ENCODE measurements at regions not wholly inside any gene's neighbourhood (a gene's known extent, or its start where the extent isn't known, plus 50 kb on each side); places are given as distances from the start of the nearest gene placed in this dataset.

DNA sequence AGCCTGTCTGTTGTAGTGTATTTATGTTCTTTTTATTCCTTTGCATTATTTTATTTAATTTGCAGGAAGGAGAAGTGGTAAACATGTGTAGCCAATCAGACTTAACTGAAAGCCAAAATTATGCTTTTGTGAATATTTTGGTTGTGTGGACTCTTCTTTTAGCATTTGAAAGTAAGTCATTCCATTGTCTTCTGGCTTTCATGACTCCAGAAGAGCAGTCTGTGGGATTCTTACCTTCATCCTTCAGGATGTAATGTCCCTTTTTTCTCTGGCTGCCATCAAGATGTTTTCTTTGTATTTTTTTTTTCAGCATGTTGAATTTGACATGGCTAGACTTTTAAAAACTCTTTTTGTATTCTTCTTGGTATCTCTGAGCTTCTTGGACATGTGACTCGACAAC is 895.2 kb upstream of the ZEB2 start:
- ChIA-PET CTCF (interaction anchor here (0.8 kb wide), 1 partner anchor 1744 kb away, joined by 3 read pairs; no protein-coding TSS in a partner anchor), POLR2A (no interaction called here)
- H3K36me3 ChIP-seq (ENCODE audit: control insufficient read depth in 2 of 2, insufficient read depth in 1 of 2, low read length in 2 of 2), result no peaks in the 10 kb centered on the region

DNA sequence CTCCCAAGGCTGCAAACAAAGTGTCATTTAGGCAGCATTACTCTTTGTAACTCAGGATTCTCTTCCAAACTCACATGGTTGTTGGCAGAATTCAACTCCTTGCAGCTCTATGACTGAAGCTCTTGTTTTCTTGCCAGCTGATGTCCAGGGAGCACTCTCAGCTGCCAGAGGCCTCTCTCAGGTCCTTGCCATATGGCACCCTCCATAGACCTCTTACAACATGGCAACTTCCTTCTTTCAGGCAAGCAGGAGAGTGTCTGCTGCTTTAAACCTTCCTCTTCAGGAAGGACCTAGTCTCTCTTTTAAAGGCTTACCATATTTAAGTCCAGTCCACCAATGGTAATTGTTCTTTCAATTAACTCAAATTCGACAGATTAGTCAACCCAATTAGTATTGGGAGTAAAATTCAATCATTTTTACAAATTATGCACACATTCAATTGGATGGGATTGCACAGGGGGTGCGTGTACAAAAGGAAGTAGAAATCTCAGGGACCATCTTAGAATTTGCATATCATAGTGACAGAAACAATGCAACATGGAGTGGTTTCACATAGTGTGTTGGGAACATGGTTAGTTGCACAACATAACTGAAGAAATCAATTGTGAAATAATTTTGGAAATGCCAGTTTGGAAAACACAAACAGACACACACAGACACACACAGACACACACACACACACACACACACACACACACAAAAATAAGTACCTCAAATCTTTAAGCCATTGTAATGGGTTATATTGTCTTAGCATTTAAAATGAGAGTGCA is 893.5 kb upstream of the ZEB2 start:
- Histone ChIP-seq H3K4me3 (ENCODE audit: low read depth, low read length) (no peak overlapping the region), H3K36me3 (ENCODE audit: control insufficient read depth in 2 of 2, insufficient read depth in 1 of 2, low read length in 2 of 2) (no peaks in the 10 kb centered on the region), H3K9me3 (ENCODE audit: control insufficient read depth, insufficient read depth, low read depth, low read length) (no peaks in the 10 kb centered on the region), H3K4me1 (ENCODE audit: control insufficient read depth, insufficient read depth, low read length) (no peaks in the 10 kb centered on the region), H3K27ac (ENCODE audit: extremely low read depth, low read depth, low read length) (no peak overlapping the region)
- POLR2A ChIA-PET, result no interaction called here
- TF ChIP-seq, protein P1, sequence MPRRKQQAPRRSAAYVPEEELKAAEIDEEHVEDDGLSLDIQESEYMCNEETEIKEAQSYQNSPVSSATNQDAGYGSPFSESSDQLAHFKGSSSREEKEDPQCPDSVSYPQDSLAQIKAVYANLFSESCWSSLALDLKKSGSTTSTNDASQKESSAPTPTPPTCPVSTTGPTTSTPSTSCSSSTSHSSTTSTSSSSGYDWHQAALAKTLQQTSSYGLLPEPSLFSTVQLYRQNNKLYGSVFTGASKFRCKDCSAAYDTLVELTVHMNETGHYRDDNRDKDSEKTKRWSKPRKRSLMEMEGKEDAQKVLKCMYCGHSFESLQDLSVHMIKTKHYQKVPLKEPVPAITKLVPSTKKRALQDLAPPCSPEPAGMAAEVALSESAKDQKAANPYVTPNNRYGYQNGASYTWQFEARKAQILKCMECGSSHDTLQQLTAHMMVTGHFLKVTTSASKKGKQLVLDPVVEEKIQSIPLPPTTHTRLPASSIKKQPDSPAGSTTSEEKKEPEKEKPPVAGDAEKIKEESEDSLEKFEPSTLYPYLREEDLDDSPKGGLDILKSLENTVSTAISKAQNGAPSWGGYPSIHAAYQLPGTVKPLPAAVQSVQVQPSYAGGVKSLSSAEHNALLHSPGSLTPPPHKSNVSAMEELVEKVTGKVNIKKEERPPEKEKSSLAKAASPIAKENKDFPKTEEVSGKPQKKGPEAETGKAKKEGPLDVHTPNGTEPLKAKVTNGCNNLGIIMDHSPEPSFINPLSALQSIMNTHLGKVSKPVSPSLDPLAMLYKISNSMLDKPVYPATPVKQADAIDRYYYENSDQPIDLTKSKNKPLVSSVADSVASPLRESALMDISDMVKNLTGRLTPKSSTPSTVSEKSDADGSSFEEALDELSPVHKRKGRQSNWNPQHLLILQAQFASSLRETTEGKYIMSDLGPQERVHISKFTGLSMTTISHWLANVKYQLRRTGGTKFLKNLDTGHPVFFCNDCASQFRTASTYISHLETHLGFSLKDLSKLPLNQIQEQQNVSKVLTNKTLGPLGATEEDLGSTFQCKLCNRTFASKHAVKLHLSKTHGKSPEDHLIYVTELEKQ (tag by site-specific recombination; IDR thresholded peaks at IDR 0.05; ENCODE audit: borderline replicate concordance), result no peak
- TF ChIP-seq ZNF48 (tag by site-specific recombination; IDR thresholded peaks at IDR 0.05) (no peak), ZNF302 (tag by site-specific recombination; IDR thresholded peaks at IDR 0.05; ENCODE audit: low read depth) (no peak), REPIN1 (tag by site-specific recombination; IDR thresholded peaks at IDR 0.05; ENCODE audit: low read depth) (no peak)
- CTCF ChIA-PET, result no interaction called here

More for the DNA sequence above, 895.2 kb upstream of the ZEB2 start:
- Histone ChIP-seq H3K27ac (ENCODE audit: extremely low read depth, low read depth, low read length) (no peak overlapping the region), H3K4me1 (ENCODE audit: control insufficient read depth, insufficient read depth, low read length) (no peaks in the 10 kb centered on the region), H3K9me3 (ENCODE audit: control insufficient read depth, insufficient read depth, low read depth, low read length) (no peaks in the 10 kb centered on the region), H3K4me3 (ENCODE audit: low read depth, low read length) (no peak overlapping the region)
- TF ChIP-seq SETDB1 (IDR thresholded peaks at IDR 0.05; ENCODE audit: insufficient read length, low read length) (peak; percentile 58), ZNF274 (IDR thresholded peaks at IDR 0.05; ENCODE audit: low read length) (no peak), ZNF274 (tag by site-specific recombination; IDR thresholded peaks at IDR 0.05; ENCODE audit: borderline replicate concordance) (no peak), ZNF121 (tag by site-specific recombination; IDR thresholded peaks at IDR 0.05) (no peak), SCRT1 (tag by site-specific recombination; IDR thresholded peaks at IDR 0.05; ENCODE audit: borderline replicate concordance) (no peak)
- TF ChIP-seq, protein P2, sequence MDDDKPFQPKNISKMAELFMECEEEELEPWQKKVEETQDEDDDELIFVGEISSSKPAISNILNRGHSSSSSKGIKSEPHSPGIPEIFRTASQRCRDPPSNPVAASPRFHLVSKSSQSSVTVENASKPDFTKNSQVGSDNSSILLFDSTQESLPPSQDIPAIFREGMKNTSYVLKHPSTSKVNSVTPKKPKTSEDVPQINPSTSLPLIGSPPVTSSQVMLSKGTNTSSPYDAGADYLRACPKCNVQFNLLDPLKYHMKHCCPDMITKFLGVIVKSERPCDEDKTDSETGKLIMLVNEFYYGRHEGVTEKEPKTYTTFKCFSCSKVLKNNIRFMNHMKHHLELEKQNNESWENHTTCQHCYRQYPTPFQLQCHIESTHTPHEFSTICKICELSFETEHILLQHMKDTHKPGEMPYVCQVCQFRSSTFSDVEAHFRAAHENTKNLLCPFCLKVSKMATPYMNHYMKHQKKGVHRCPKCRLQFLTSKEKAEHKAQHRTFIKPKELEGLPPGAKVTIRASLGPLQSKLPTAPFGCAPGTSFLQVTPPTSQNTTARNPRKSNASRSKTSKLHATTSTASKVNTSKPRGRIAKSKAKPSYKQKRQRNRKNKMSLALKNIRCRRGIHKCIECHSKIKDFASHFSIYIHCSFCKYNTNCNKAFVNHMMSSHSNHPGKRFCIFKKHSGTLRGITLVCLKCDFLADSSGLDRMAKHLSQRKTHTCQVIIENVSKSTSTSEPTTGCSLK (tag by site-specific recombination; IDR thresholded peaks at IDR 0.05), result no peak
- TF ChIP-seq, protein P3, sequence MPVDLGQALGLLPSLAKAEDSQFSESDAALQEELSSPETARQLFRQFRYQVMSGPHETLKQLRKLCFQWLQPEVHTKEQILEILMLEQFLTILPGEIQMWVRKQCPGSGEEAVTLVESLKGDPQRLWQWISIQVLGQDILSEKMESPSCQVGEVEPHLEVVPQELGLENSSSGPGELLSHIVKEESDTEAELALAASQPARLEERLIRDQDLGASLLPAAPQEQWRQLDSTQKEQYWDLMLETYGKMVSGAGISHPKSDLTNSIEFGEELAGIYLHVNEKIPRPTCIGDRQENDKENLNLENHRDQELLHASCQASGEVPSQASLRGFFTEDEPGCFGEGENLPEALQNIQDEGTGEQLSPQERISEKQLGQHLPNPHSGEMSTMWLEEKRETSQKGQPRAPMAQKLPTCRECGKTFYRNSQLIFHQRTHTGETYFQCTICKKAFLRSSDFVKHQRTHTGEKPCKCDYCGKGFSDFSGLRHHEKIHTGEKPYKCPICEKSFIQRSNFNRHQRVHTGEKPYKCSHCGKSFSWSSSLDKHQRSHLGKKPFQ (tag by site-specific recombination; IDR thresholded peaks at IDR 0.05), result no peak

DNA sequence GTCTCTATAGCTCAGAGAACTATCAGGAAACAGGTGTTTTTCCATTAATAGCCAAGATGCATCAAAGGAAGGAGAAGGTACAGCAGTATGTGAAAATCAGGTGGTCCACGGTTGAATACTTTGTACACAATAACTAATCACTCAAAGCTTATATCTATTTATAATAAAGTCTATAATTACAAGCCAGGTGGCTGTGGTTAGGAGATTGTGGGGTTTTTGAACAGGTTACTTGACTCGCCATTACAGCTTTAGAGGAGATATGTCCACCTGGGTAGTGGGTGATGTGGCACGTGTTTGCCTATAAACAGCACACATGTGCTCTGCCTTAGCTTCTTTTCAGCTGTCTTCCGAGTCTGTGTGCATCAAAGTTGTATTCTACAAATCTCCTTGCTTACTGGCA is 892.2 kb upstream of the ZEB2 start:
- no peaks in the 10 kb centered on the region for H3K4me1 ChIP-seq (ENCODE audit: control insufficient read depth, insufficient read depth, low read length)
- no peaks in the 10 kb centered on the region for H3K9me3 ChIP-seq (ENCODE audit: control insufficient read depth, insufficient read depth, low read depth, low read length)
- H3K36me3 ChIP-seq (ENCODE audit: control insufficient read depth in 2 of 2, insufficient read depth in 1 of 2, low read length in 2 of 2), result no peaks in the 10 kb centered on the region
- H3K4me3 ChIP-seq (ENCODE audit: low read depth, low read length), result no peak overlapping the region
- POLR2A ChIA-PET, result no interaction called here
- CTCF ChIA-PET, result no interaction called here
- no peak overlapping the region for H3K27ac ChIP-seq (ENCODE audit: extremely low read depth, low read depth, low read length)
- TF ChIP-seq, protein P4, sequence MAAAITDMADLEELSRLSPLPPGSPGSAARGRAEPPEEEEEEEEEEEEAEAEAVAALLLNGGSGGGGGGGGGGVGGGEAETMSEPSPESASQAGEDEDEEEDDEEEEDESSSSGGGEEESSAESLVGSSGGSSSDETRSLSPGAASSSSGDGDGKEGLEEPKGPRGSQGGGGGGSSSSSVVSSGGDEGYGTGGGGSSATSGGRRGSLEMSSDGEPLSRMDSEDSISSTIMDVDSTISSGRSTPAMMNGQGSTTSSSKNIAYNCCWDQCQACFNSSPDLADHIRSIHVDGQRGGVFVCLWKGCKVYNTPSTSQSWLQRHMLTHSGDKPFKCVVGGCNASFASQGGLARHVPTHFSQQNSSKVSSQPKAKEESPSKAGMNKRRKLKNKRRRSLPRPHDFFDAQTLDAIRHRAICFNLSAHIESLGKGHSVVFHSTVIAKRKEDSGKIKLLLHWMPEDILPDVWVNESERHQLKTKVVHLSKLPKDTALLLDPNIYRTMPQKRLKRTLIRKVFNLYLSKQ (tag by site-specific recombination; IDR thresholded peaks at IDR 0.05; ENCODE audit: borderline replicate concordance), result no peak
- TF ChIP-seq, protein P5, sequence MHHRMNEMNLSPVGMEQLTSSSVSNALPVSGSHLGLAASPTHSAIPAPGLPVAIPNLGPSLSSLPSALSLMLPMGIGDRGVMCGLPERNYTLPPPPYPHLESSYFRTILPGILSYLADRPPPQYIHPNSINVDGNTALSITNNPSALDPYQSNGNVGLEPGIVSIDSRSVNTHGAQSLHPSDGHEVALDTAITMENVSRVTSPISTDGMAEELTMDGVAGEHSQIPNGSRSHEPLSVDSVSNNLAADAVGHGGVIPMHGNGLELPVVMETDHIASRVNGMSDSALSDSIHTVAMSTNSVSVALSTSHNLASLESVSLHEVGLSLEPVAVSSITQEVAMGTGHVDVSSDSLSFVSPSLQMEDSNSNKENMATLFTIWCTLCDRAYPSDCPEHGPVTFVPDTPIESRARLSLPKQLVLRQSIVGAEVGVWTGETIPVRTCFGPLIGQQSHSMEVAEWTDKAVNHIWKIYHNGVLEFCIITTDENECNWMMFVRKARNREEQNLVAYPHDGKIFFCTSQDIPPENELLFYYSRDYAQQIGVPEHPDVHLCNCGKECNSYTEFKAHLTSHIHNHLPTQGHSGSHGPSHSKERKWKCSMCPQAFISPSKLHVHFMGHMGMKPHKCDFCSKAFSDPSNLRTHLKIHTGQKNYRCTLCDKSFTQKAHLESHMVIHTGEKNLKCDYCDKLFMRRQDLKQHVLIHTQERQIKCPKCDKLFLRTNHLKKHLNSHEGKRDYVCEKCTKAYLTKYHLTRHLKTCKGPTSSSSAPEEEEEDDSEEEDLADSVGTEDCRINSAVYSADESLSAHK (tag by site-specific recombination; IDR thresholded peaks at IDR 0.05), result no peak
- TF ChIP-seq ZBTB1 (tag by site-specific recombination; IDR thresholded peaks at IDR 0.05) (no peak), ZNF548 (tag by site-specific recombination; IDR thresholded peaks at IDR 0.05) (no peak), ZNF302 (tag by site-specific recombination; IDR thresholded peaks at IDR 0.05; ENCODE audit: low read depth) (no peak), MZF1 (tag by site-specific recombination; IDR thresholded peaks at IDR 0.05; ENCODE audit: borderline replicate concordance) (no peak)
- TF ChIP-seq, protein P6, sequence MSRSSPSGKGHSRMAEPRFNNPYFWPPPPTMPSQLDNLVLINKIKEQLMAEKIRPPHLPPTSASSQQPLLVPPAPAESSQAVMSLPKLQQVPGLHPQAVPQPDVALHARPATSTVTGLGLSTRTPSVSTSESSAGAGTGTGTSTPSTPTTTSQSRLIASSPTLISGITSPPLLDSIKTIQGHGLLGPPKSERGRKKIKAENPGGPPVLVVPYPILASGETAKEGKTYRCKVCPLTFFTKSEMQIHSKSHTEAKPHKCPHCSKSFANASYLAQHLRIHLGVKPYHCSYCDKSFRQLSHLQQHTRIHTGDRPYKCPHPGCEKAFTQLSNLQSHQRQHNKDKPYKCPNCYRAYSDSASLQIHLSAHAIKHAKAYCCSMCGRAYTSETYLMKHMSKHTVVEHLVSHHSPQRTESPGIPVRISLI (tag by site-specific recombination; IDR thresholded peaks at IDR 0.05), result no peak

All from HEK293 (cell line).